Spleen (tissue), 11 donors: ENCODE measurements at regions not wholly inside any gene's neighbourhood (a gene's known extent, or its start where the extent isn't known, plus 50 kb on each side); places are given as distances from the start of the nearest gene placed in this dataset.

ENCODE experiments used
- DNase-seq: peaks from one replicate; pipeline ENCODE4 v3.0.0-alpha.2; 2020
- H3K27ac ChIP-seq, 8 donors: fragments of 200-600 bp; sonication (generic) in 7 of 8; 1 replicate in 4 of 8; 2 replicates in 4 of 8; pipeline versions ENCODE4 v1.5.0 to v1.8.0; 2016 to 2021; ENCODE audit warnings: inconsistent platforms in 4 of 8, mild to moderate bottlenecking in 4 of 8, moderate library complexity in 1 of 8
- H3K27me3 ChIP-seq, 7 donors: fragments of 200-600 bp; sonication (generic) in 6 of 7; replicated peaks in 1 of 7; 1 replicate in 4 of 7; 2 replicates in 3 of 7; pipeline versions ENCODE4 v1.5.0 to v1.8.0; 2016 to 2021; ENCODE audit warnings: inconsistent platforms in 3 of 7, mild to moderate bottlenecking in 1 of 7
- H3K36me3 ChIP-seq, 6 donors: fragments of 200-600 bp; sonication (generic) in 5 of 6; 1 replicate in 4 of 6; 2 replicates in 2 of 6; pipeline versions ENCODE4 v1.5.0 to v1.8.0; 2016 to 2021; ENCODE audit warnings: inconsistent platforms in 2 of 6
- H3K4me1 ChIP-seq, 6 donors: fragments of 200-600 bp; sonication (generic) in 5 of 6; 1 replicate in 3 of 6; 2 replicates in 3 of 6; pipeline versions ENCODE4 v1.5.0 to v1.8.0; 2016 to 2021; ENCODE audit warnings: inconsistent platforms in 3 of 6
- H3K4me3 ChIP-seq, 8 donors: fragments of 200-600 bp; sonication (generic) in 7 of 8; 1 replicate in 4 of 8; 2 replicates in 4 of 8; pipeline versions ENCODE4 v1.5.0 to v1.8.0; 2016 to 2021; ENCODE audit warnings: inconsistent platforms in 4 of 8, mild to moderate bottlenecking in 4 of 8, moderate library complexity in 2 of 8
- H3K9me3 ChIP-seq, 8 donors: fragments of 200-600 bp; sonication (generic) in 7 of 8; 1 replicate in 4 of 8; 2 replicates in 4 of 8; pipeline versions ENCODE4 v1.5.0 to v1.8.0; 2016 to 2021; ENCODE audit warnings: inconsistent platforms in 4 of 8
- POLR2A ChIP-seq, 3 donors: fragments of 450-650 bp; IDR thresholded peaks; one replicate each; pipeline ENCODE4 v1.5.1; 2017; ENCODE audit warnings: antibody characterized with exemption in 3 of 3, mild to moderate bottlenecking in 1 of 3
- POLR2AphosphoS5 ChIP-seq, 3 donors: sonication (generic); formaldehyde crosslinking; IDR thresholded peaks; one replicate each; pipeline ENCODE4 v1.5.1; 2017; ENCODE audit warnings: antibody characterized with exemption in 3 of 3
- WGBS, 5 donors: extraction: QIAGEN DNeasy Blood & Tissue Kit in 3 of 5; methylation state at CpG; one replicate each; pipeline versions ENCODE4 v1.1.5 to v1.1.7; 2013 to 2018; 5-methylcytosine and 5-hydroxymethylcytosine counted together
- intact Hi-C: fragments of 100-400 bp; cut with DNase I; formaldehyde crosslinking; loops from one replicate; pipeline ENCODE4 v1.15.0; 2023; ENCODE audit warnings: low total_unique reads
- TF ChIP-seq, protein P1 (sequence below), 11 experiments: fragments of 200-600 bp in 7 of 11; fragments of 450-650 bp in 4 of 11; sonication (generic) in 4 of 11; IDR thresholded peaks in 8 of 11; conservative IDR thresholded peaks in 3 of 11; 1 replicate in 7 of 11; 2 replicates in 4 of 11; pipeline versions ENCODE4 v1.4.0 to v1.8.0; 2016 to 2021; ENCODE audit warnings: antibody characterized with exemption in 11 of 11, inconsistent platforms in 4 of 11, mild to moderate bottlenecking in 1 of 11
- donor health status: healthy with polysubstance abuse.
- donor health status: DM: no; HTN: no; CAD: no; lungs with moderate emphysema.
- donor health status: DM: no; HTN: no; CAD: no.
- donor health status: Bipolar disorder and iron deficiency.
- donor health status: healthy.
- donor health status: DM: no; HTN: no; CAD: no.
- donor health status: DM: yes; HTN: yes; CAD: no.

DNA sequence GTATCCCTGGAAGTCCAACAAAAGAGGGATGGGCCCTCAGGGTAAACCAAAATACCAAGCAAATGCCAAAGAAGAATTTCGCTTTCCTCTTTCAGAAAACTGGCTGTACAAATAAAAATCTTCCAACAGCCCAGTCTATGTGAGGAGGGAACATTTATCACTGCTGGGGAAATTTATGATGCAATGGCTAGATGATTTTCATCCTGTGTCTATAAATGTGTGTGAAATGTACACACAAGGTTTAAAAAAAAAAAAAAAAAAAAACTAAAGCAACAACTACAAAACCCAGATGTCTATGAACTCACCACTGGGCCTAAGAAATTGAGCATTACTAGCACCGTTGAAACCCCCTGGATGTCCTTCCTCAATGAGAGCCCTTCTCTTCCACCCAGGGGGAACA, 68.7 kb upstream of the SLC4A11 start:
- DNase-seq, result no peak
- Histone ChIP-seq H3K4me1 (peaks cover 0 to 1% (median 0%) of the 10 kb centered on the region in 6 donors), H3K4me3 (no peak overlapping the region), H3K27me3 (no peaks in the 10 kb centered on the region), H3K9me3 (no peaks in the 10 kb centered on the region), H3K27ac (no peak overlapping the region), H3K36me3 (peaks cover 0 to 100% (median 36%) of the 10 kb centered on the region in 6 donors)
- TF ChIP-seq, protein P1, sequence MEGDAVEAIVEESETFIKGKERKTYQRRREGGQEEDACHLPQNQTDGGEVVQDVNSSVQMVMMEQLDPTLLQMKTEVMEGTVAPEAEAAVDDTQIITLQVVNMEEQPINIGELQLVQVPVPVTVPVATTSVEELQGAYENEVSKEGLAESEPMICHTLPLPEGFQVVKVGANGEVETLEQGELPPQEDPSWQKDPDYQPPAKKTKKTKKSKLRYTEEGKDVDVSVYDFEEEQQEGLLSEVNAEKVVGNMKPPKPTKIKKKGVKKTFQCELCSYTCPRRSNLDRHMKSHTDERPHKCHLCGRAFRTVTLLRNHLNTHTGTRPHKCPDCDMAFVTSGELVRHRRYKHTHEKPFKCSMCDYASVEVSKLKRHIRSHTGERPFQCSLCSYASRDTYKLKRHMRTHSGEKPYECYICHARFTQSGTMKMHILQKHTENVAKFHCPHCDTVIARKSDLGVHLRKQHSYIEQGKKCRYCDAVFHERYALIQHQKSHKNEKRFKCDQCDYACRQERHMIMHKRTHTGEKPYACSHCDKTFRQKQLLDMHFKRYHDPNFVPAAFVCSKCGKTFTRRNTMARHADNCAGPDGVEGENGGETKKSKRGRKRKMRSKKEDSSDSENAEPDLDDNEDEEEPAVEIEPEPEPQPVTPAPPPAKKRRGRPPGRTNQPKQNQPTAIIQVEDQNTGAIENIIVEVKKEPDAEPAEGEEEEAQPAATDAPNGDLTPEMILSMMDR (IDR thresholded peaks at IDR 0.05 in 8 of 11, conservative IDR thresholded peaks at IDR 0.05 in 3 of 11), result no peak
- TF ChIP-seq POLR2A (IDR thresholded peaks at IDR 0.05), result no peak
- no peak for TF ChIP-seq POLR2AphosphoS5 (IDR thresholded peaks at IDR 0.05)
- intact Hi-C loops, result no loop called here
- WGBS, 5 donors, result 89 to 94% (median 91%) methylated on average over 2 of the region's 2 CpGs

DNA sequence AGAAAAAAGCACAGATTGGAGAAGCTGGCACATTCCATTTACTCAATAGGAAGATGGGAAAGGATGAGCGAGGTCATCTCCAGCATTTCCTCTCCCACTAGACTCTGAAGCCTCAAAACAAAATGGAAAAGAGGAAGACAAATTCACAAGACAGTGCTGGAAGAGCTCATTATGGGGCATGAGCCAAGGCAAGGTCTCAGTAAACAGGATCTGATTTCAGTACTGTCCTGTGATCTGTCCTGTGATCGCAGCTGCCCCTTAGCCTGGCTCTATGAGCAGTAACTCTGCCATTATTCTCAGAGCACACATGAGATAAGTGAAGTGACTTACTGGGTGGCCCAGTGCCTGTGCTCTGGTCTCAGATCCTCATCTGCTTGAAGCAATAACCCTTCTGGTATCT, 68.1 kb upstream of the SLC4A11 start:
- no peak for DNase-seq
- H3K36me3 ChIP-seq, result peaks cover 0 to 100% (median 38%) of the 10 kb centered on the region in 6 donors

DNA sequence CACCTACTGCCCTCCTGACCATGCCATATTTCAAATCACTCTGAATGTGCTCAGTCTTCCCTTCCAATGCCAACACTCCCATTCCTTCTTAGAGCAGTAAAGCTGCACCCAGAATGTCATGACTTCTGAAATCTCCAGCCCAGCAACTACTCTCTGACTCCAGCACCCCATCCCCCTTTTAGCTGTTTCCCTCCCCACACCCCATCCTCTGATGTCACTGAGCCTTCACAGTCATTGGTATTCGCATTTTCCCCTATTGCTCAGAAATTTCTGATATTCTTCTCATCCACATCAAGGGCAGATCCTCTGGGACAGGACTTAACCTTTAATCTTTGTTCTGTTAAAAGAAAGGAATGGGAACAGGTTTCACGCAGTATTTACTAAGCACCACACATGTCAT, 67.1 kb upstream of the SLC4A11 start:
- Histone ChIP-seq H3K27me3 (no peaks in the 10 kb centered on the region), H3K4me3 (no peak overlapping the region), H3K36me3 (peaks cover 0 to 98% (median 36%) of the 10 kb centered on the region in 6 donors), H3K27ac (no peak overlapping the region), H3K4me1 (no peaks in the 10 kb centered on the region), H3K9me3 (no peaks in the 10 kb centered on the region)
- WGBS, 5 donors, result 83 to 97% (median 94%) methylated on average over 2 of the region's 2 CpGs
- intact Hi-C loops, result no loop called here
- TF ChIP-seq, protein P1 (IDR thresholded peaks at IDR 0.05 in 8 of 11, conservative IDR thresholded peaks at IDR 0.05 in 3 of 11), result no peak
- TF ChIP-seq POLR2AphosphoS5 (IDR thresholded peaks at IDR 0.05), result no peak
- no peak for TF ChIP-seq POLR2A (IDR thresholded peaks at IDR 0.05)
- DNase-seq, result no peak

More for the DNA sequence above, 68.1 kb upstream of the SLC4A11 start:
- Histone ChIP-seq H3K27ac (no peak overlapping the region), H3K27me3 (no peaks in the 10 kb centered on the region), H3K4me3 (no peak overlapping the region), H3K4me1 (no peaks in the 10 kb centered on the region), H3K9me3 (no peaks in the 10 kb centered on the region)
- intact Hi-C loops, result no loop called here
- no peak for TF ChIP-seq POLR2AphosphoS5 (IDR thresholded peaks at IDR 0.05)
- TF ChIP-seq POLR2A (IDR thresholded peaks at IDR 0.05), result no peak
- TF ChIP-seq, protein P1 (IDR thresholded peaks at IDR 0.05 in 8 of 11, conservative IDR thresholded peaks at IDR 0.05 in 3 of 11), result no peak
- WGBS, 5 donors, result 86 to 97% (median 92%) methylated on average over 2 of the region's 2 CpGs

DNA sequence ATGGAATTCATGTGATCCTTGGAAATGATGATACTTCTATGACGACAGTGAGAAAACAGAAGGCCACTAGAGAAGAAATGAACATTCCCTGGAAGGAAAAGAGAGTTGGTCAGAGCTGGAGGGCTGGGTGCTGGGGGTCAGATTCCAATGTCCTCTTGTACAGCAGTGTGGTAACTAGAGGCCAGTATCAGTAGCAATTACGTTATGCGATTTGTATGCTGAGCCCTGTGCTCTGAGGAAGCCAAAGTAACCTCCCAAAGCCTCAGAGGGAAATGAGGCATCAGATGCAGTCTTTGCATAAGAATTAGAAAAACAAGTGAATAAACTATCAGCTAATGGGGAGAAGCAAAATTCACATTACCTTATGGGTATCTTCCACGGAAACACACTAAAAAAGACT, 65.5 kb upstream of the SLC4A11 start:
- no peaks in the 10 kb centered on the region for H3K9me3 ChIP-seq
- no peak overlapping the region for H3K27ac ChIP-seq
- H3K27me3 ChIP-seq, result no peaks in the 10 kb centered on the region
- 87 to 96% (median 96%) methylated on average over 4 of the region's 4 CpGs for WGBS, 5 donors
- peaks cover 0 to 94% (median 29%) of the 10 kb centered on the region in 6 donors for H3K36me3 ChIP-seq
- intact Hi-C loops, result no loop called here
- no peak overlapping the region for H3K4me3 ChIP-seq
- TF ChIP-seq POLR2AphosphoS5 (IDR thresholded peaks at IDR 0.05) (no peak), POLR2A (IDR thresholded peaks at IDR 0.05) (no peak)
- TF ChIP-seq, protein P1 (IDR thresholded peaks at IDR 0.05 in 8 of 11, conservative IDR thresholded peaks at IDR 0.05 in 3 of 11), result no peak
- no peaks in the 10 kb centered on the region for H3K4me1 ChIP-seq
- no peak for DNase-seq
